ENCODE measurements at regions not wholly inside any gene's neighbourhood (a gene's known extent, or its start where the extent isn't known, plus 50 kb on each side); places are given as distances from the start of the nearest gene placed in this dataset.
"Not testable (repeated sequence)": the region's sequence is repeated elsewhere in the genome, so short reads cannot be mapped to it uniquely, and the experiment has no call there.

DNA sequence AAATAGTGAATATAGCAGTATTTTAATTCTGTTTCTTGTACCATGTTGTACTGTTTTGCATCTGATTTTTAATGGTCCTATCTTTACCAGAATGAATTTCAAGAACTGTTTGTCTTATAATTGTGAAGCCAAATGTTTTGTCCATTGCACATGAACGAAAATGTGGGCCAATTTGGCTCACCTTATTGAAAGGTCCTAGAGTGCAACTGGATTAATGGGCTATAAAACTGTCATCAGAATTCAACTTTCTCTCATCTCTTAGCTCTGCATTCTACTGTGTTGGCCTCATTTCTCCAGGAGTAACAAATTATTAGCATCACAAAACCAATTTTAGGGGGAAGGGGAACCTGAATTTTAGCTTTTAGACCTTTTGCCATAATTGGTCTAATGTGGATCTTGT lies 179.4 kb upstream of the NUDT12 start:
- DNase-seq: no peak

DNA sequence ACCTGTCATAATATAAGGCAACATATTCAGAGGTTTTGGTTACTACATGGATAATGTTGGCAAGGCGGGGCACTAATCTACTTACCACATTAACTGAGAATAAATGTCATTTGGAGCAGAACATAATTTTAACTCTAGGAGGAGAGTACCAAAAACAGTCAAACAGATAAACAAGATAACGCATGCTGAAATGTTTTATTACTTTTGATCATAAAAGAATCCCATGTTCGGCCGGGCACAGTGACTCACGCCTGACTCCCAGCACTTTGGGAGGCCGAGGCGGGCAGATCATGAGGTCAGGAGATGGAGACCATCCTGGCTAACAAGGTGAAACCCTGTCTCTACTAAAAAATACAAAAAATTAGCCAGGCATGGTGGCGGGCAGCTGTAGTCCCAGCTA lies 173.8 kb upstream of the NUDT12 start:
- DNase-seq: not testable (repeated sequence)

DNA sequence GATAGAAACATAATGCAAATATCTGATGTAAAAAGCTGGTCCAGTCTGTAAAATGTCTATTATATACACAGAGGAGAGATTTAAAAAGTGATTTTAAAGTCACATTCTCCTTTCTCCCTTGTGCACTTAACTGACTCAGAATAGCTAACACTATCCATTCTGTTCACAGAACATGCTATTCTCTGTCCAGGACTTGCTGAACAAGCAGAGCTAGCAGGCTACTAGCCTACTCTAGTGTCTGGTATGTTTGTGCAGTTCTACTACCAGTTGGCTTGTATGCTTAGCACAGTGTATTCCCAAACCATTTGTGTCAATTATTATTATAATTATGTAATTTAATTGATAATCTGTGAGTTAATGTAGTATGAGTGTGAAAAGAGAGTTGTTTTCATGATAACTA lies 161.7 kb upstream of the NUDT12 start:
- DNase-seq: no peak

DNA sequence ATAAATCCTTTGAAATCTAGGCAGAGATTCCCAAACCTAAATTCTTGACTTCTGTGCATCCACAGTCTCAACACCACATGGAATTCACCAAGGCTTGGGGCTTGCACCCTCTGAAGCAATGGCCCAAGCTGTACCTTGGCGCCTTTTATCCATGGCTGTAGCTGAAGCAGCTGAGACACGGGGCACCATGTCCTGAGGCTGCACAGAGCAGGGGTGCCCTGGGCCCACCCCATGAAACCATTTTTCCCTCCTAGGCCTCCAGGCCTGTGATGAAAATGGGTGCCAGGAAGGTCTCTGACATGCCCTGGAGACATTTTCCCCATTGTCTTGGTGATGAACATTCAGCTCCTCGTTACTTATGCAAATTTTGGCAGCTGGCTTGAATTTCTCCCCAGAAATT lies 158.6 kb upstream of the NUDT12 start:
- DNase-seq: no peak

DNA sequence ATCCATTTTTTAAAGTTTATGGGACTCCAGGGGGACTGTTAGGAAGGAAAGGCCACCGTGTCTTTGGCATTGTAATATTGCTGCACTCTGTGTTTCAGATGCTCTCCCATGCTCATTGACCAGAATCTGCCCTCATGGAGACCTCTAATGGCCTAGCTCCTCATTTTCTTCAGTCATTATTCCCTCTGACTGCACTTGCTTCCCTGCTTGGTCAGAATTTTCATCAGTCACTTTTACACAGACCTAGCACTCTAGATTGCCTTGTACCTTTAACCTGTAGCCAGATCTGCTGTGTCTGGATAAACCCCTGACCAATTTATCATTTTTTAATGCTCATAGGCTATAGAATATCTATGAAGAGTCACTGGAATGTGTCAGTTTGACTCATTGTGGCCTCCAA lies 155.5 kb upstream of the NUDT12 start:
- no peak for DNase-seq

DNA sequence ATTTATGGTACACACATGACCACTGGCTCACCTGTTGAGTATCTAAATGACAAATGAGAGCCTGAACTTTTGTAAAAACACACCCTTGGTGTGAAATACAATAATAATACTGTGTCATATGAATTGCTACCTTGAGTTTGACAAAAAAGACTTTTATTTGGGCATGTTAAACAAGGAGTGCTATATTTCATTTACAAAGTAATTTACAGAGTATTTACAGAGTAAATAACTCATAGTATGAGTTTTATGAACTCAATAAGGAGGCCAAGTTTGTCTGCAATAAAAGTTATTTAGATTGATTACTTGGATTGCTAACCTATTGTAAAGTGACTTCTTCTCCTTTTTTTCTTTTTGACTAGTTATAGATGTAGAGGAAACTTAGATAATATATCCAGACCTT lies 146.0 kb upstream of the NUDT12 start:
- DNase-seq: no peak

DNA sequence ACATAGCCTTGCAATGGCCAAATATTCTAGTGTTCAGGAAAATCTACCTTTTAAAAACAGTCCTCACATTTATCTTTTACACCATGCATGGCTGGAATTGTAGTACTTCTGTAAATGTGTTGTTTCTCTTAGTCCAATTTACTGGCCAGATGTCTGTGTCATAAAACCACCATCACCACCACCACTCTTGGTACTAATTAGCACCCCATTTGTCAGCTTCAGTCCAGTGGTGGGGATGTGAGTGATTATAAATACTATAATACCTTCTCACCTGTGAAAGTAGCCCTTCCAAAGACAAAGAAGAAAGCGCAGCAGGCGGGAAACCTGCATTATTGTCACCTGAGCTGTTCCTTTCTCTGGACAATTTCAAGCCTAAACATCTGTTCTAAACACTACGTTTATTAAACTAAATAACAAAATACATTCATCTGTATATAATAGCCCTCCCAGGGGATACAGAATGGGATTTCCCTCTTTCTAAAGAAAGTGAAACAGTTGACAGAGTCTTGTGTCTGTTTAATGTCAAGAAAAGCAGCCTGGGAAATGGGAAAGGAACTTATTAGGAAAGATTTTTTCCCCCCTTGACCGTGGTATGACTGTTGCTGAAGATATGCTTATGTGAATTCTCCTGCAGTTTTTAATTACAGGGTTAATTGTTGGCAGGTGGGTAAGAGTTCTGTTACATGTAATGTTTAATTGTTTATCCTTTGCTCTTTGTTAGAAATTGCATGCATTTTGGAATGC lies 144.5 kb upstream of the NUDT12 start:
- no peak for DNase-seq

DNA sequence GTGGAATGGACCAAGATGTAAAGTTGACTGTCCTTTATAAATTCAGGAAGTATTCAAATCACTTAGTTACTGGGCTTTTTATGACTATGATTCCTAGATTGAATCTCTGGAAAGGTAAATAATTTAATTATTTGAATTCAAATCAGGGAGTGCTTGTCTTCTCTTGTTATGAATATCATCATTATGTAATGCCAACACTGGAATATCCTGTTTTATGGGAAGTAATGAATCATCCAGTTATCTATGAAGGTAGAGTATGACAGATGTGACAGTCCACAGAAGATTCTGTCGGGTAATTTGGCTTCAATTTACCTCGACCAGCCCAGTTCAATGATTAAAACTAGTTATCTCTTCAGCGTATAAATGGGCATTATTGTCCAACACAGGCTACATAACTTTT lies 141.0 kb upstream of the NUDT12 start:
- no peak for DNase-seq

DNA sequence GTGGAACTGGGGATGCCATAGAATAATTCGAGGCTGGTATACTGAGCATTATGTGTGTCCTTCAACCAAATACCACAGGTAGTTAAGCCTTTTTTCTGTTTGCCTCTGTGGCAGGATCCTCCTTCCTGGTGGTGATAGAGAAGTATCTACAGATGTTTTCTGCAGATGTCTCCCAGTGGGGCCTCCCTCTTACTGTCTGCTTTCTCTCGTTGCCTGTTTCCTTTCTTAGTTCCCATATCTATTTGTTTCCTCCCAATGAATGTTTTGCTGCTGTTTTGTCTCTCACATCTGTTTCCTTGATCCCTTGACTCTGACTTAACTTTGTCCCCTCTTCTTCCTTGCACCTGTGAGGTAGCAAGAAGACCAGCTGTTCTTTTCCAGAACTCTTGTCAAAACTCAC lies 130.9 kb upstream of the NUDT12 start:
- no peak for DNase-seq

DNA sequence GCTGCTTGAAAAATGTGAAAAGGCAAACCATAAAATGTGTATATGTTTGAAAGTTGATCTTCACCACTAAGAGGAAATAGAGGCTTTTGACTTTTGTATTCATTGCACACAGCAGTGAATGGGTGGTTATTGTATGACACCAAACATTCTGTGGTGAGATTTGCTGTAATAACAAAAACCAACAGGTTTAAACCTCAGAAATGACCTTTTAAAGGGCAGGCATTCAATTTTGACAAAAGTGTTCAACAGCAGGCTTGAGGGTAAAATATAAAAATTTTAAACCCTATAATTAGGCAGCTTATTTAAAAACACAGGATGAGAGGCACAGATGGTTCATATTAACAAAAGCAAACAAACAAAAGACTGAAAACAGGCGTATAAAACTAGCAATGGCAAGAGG lies 128.1 kb upstream of the NUDT12 start:
- no peak for DNase-seq

DNA sequence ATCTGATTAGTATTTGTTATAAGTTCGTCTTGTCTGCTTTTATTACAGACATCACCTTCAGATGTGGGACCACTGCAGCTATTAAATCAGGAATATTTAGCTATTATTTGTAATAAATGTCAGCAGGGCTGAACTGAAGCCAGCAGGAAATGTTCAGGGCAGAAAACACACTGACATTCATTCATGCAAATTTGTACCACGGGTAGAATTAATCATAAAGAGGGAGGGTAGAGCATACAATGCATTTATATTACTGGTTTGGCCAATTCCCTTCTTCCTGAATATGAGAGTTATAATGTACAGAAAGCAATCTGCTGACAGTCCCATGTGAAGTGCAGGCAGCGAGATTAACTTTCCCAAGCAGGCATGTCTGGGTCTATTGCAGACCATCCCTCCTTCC lies 117.3 kb upstream of the NUDT12 start:
- DNase-seq: no peak

DNA sequence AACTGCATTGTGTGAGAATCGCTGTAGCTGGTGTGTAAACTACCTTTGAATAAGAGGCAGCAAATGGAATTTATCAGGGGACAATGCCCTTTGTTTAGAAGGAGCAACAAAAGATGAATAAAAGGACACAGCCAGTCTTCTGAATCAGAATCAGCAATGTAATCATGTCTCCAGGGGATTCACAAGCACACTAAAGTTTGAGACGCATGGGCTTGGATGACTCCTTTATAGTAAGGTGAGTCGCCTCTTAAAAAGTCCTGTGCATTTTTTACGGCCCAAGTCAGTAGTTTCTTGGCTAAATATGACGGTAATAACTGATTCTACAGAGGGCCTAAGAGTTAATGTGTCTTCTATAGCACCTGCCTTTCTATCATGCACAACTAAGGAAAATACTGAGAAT lies 113.6 kb upstream of the NUDT12 start:
- not testable (repeated sequence) for DNase-seq

DNA sequence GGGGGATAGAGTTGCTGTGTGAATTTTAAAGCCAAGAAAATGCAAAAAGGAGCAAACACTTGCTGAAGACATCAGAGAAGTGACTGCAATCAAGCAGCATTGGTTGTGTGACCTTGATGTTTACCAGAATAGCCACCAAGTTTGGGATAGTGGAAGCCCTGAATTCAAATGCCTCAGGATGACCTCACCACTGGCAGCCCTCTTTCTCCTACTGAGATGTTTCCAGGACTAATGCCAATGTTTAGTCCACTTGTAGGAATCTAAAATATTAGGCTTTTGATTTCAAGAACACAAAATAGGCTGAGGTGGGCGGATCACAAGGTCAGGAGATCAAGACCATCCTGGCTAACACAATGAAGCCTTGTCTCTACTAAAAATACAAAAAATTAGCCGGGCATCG lies 112.2 kb upstream of the NUDT12 start:
- DNase-seq: no peak

DNA sequence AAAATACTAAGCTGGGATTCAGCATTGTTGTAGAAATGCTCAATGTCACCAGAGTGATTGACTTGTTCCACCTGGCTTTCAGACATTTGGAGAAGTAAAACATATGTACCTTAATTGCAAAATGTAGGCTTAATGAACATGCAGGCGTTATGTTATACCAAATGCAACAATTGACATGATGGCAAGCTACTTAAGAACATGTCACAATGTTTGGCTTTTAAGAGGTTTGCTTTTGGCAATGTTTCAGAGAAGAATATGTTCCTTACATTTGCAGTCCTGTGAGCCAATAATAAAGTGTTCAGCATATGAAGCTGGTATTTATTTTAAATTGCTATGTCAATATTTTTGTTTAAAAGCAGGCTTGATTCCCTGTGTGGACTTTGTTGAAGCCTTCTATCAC lies 111.7 kb upstream of the NUDT12 start:
- no peak for DNase-seq

DNA sequence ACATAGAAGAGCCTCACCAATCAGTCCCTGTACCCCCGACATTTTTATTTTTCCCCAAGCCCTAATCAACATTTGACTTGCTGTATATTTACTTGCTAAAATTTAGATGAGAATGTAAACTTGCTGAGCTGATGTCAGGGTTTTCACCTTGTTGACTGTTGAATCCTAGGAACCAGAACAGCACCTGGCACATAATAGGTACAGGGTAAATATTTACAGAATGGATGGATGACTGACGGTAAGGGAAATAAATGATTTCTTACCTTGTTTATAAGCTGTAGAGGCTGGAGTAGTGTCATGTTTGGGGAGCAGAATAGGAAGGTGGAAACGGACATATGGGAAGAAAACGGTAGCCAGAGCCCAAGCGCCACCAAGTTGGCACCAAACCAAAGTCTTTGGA lies 107.0 kb upstream of the NUDT12 start:
- no peak for DNase-seq

DNA sequence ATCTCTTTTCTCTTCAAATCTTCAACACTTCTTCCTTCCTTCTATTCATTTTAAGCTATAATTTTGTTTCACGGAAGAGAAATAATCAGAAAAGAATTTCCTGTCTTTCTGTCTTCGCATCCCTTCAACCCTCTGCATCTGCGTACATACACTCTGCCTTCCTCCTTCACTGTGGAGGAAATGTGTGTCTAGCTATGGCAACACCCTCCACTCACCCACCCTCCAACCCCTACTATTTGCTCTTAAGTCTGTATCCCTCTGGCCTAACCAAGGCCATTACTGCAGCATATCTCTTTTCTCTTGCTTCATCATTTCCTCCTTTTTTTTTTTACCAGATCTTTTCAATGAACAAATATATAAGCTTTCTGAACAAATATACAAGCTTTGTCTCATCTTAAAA lies 105.7 kb upstream of the NUDT12 start:
- DNase-seq: no peak

DNA sequence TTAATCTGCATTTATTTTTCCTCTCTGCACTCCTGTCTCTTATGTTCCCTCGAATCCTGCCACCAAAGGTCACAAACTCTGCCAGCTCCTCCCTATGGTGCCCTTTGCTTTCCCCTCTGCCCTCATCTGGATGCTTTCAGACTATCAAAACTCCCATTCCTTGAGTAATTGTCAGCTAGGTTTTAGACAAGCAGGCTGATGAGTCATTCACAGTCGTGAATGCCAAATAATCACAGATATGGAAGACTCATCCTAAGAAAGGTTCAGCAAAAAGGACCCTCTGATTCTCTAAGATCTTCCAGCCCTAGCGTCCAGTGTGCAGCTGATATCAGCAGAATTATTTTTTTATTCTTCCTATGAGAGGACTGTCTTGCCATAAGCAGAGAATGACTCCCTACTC lies 104.5 kb upstream of the NUDT12 start:
- DNase-seq: no peak

DNA sequence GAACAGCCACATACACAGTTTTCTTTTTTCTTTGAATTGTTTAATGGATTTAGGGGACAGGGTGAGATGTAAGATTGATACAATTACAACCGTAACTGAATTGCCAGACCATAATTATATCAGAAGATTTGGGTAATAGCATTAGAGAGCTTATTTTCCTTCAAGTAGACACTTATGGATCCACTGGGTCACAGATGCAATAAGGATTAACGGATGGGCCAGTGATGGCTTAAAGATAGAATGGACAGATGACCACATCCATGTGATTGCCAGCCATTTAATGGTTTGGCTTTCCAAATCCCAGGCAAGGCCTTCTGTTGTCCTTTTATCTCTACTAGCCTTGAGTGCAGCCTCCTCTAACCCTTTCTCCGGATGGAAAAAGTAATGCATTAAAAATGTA lies 94.7 kb upstream of the NUDT12 start:
- DNase-seq: no peak

DNA sequence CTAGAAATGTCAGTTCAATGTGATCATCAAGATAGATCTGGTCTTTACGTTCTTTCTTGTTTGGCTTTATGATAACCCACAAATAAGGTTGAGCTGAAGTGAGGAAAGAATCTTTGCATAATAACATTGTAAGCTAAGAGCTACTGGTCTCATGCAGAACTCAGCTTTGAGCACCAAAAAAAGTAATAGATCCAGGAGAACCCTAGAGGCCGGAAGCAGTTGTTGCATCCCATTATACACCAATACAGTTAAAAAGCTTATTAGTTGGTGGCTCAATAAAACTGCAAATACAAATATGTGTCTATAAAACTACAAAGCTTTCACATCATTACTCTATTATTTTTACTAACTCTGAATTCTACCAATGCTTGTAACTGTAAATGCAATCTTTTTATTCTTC lies 85.5 kb upstream of the NUDT12 start:
- no peak for DNase-seq

DNA sequence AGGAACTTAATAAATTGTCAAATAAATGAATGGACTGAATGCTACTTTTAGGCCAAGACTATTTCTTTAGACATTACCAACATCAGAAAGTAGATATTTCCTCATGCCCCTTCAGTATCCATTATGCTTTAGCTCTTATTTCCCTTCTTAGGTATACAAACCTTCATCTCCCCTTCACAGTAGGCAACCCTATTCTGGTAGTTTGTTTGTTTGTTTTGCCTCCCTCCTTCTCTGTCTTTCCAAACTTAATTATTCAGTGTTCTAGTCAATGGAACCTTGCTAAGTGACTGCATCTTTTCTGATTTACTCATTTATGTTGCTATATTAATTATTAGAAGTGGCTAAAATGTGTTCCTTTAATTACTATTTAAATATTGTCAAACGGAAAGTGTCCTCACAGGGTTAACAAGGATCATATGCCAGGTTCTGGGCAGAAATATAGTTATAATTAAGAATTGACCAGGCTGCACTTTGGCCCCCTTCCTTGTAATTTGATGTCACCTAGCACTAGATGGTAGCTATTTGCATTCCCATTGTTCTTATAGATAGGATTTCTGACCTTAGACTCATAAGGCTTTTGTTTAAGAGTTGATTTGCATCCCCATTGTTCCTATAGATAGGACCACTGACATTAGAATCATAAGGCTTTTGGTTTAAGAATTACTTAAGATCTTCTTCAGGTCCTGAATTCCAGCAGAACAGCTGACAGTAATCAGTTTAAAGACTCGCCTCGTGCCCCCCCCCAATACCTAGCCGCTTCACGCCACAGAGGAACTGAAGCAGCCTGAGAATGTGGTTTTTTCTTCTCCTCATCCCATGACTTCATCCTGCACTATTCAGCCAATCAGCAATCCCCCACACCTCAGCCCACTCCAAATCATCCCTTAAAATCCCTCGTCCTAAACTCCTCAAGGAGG lies 84.4 kb upstream of the NUDT12 start:
- DNase-seq: no peak

DNA sequence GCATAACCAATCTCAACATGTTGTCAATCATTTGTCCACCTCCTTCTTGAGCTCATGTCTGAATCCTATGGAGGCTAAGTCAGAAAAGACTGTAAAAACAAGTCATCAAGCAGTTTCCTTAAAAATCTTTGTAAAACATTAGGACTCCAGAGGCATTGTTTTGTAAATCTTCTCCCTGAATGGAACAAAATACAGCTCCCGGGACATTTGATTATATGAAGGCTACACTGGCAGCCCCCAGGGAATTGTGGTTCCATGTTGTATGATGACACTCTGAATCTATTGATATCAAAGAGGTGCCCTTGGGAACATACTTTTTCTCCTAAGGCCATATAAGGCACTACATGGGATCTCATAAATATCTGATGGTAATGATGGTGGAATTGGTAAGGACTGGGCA lies 83.2 kb upstream of the NUDT12 start:
- no peak for DNase-seq

DNA sequence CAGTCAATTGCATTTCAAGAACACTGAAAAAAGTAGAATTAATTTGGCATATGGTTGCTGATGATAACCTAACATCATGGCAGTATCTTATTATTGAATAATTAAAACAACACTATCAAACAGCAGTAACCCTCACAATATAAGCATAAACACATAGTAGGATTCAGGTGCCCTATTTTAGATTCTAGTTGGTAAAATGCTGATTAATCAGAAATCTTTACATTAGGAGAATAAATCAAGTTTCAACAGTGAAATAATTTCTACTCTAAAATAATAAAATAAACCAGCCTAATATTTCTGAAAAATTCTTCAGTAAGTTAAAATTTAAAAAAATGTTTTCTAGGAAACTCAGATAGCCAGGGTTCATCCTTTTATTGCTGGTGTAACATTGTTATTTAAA lies 76.4 kb upstream of the NUDT12 start:
- no peak for DNase-seq

DNA sequence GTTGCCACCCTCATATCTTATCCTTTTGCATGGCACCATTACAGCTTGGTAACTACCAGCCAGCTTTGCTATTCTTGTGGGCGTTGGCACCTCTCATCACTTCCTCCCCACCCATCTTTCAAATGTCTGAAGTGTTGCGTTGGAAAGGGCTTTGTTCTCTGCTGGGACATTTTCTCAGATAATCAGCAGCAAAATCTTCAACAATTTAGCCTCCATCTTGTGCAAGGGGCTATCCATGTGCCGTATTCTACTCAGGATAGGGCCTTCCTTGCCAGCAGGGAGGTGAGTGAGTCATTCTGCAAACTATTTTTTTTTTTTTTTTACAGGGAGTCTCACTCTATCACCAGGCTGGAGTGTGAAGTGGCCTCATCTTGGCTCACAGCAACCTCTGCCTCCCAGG lies 62.1 kb upstream of the NUDT12 start:
- no peak for DNase-seq

DNA sequence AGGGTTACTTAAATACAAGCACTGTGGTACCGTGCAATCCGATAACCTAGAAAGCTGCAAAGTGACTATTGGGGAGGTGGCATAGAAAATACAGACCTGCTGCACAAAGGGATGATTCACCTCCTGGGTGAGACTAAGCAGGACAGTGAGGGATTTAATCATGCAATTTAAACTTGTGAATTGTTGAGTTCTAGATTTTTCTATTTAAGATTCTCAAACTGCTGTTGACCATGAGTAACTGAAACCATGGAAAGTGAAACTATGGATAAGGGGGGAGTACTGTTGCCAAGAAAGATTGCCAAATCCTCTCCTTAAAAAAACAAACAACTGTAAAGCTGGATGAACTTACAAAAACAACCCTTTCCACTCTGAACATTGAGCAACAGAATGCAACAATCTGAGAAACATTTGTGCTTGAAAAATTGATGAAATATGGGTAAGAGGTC lies 61.5 kb upstream of the NUDT12 start:
- no peak for DNase-seq
